ENCODE measurements at regions not wholly inside any gene's neighbourhood (a gene's known extent, or its start where the extent isn't known, plus 50 kb on each side); places are given as distances from the start of the nearest gene placed in this dataset.

GRCh38 chr1:4315202-4315601 lies 339.2 kb upstream of the AJAP1 start:
- in situ Hi-C loops (cut with MboI; ENCODE audit: low pct_unique_long_range_greater_than_20kb, low sequenced_read_pairs, unreplicated experiment): no loop called here
- DNase-seq (ENCODE audit: low spot score): no peak
- no peak for TF ChIP-seq CTCF (IDR thresholded peaks at IDR 0.05; ENCODE audit: extremely low read depth, insufficient read depth, missing control alignments)

- no peak for DNase-seq (ENCODE audit: low spot score)
- in situ Hi-C loops (cut with MboI; ENCODE audit: low pct_unique_long_range_greater_than_20kb, low sequenced_read_pairs, unreplicated experiment): no loop called here
- TF ChIP-seq CTCF (IDR thresholded peaks at IDR 0.05; ENCODE audit: extremely low read depth, insufficient read depth, missing control alignments): no peak
These were observed 337.2 kb upstream of the AJAP1 start for GRCh38 chr1:4317207-4317606.

GRCh38 chr1:4318720-4319119 lies 335.7 kb upstream of the AJAP1 start:
- DNase-seq (ENCODE audit: low spot score): no peak
- TF ChIP-seq CTCF (IDR thresholded peaks at IDR 0.05; ENCODE audit: extremely low read depth, insufficient read depth, missing control alignments): no peak
- in situ Hi-C loops (cut with MboI; ENCODE audit: low pct_unique_long_range_greater_than_20kb, low sequenced_read_pairs, unreplicated experiment): no loop called here

GRCh38 chr1:4319496-4319895 lies 334.9 kb upstream of the AJAP1 start:
- no peak for TF ChIP-seq CTCF (IDR thresholded peaks at IDR 0.05; ENCODE audit: extremely low read depth, insufficient read depth, missing control alignments)
- DNase-seq (ENCODE audit: low spot score): no peak
- in situ Hi-C loops (cut with MboI; ENCODE audit: low pct_unique_long_range_greater_than_20kb, low sequenced_read_pairs, unreplicated experiment): no loop called here

GRCh38 chr1:4322881-4323280 lies 331.5 kb upstream of the AJAP1 start:
- no peak for DNase-seq (ENCODE audit: low spot score)
- in situ Hi-C loops (cut with MboI; ENCODE audit: low pct_unique_long_range_greater_than_20kb, low sequenced_read_pairs, unreplicated experiment): no loop called here
- TF ChIP-seq CTCF (IDR thresholded peaks at IDR 0.05; ENCODE audit: extremely low read depth, insufficient read depth, missing control alignments): no peak

- TF ChIP-seq CTCF (IDR thresholded peaks at IDR 0.05; ENCODE audit: extremely low read depth, insufficient read depth, missing control alignments): no peak
- DNase-seq (ENCODE audit: low spot score): no peak
- in situ Hi-C loops (cut with MboI; ENCODE audit: low pct_unique_long_range_greater_than_20kb, low sequenced_read_pairs, unreplicated experiment): no loop called here
These were observed 331.1 kb upstream of the AJAP1 start for GRCh38 chr1:4323309-4323708.

GRCh38 chr1:4324525-4324924 lies 329.9 kb upstream of the AJAP1 start:
- no peak for DNase-seq (ENCODE audit: low spot score)
- TF ChIP-seq CTCF (IDR thresholded peaks at IDR 0.05; ENCODE audit: extremely low read depth, insufficient read depth, missing control alignments): no peak
- in situ Hi-C loops (cut with MboI; ENCODE audit: low pct_unique_long_range_greater_than_20kb, low sequenced_read_pairs, unreplicated experiment): no loop called here
